ENCODE measurements at regions not wholly inside any gene's neighbourhood (a gene's known extent, or its start where the extent isn't known, plus 50 kb on each side); places are given as distances from the start of the nearest gene placed in this dataset.

DNA sequence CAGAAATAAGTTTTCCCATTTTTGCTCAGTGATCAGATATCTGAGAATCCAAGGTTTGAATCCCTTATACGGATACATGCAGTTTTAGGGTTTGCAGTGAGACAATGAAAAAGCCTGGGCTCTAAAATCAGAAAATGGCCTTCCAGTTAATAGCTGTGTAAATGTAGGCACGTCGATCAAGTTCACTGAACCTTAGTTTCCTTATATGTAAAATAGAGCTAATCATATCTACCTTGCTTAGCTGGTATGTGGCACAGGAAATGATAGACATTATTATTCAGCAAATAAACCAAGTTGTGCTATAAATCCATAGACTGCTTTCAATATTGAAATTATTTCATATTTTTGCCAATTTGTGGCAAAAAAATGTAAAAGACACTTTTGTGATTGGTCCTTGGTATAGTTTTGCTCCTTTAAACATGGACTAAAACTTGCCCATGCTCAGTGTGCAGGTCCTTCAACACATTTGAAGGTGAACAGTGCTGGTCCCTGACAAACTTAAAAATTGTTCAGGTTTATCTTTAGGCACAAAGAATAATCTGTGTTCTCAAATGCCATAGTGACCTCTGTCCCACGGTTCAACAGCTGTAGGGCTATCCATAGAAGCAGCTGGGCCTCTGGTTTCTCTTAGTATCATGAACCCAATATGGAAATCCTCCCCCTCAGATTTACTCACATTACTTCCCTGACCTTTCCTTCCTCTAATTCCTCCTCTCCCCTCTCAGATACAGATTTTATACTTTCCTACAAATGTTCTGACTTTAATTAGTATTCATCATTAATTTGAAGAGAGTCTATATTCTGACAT, 51.0 kb downstream of the CCDC54 start:
- H2AFZ ChIP-seq (ENCODE audit: low read depth, low read length) = no peak overlapping the region
- no peak overlapping the region for H2AK5ac ChIP-seq (ENCODE audit: low read length, severe bottlenecking)
- no peak overlapping the region for H2BK12ac ChIP-seq (ENCODE audit: low read length in 2 of 2)
- H4K8ac ChIP-seq (ENCODE audit: low read length) = no peak overlapping the region
- H3K14ac ChIP-seq (ENCODE audit: low read length in 2 of 2) = no peak overlapping the region
- no peaks in the 10 kb centered on the region for H3K79me1 ChIP-seq (replicated peaks; ENCODE audit: low read length, poor library complexity, severe bottlenecking)
- H3K9ac ChIP-seq (ENCODE audit: low read length) = no peak overlapping the region
- H3K27ac ChIP-seq (ENCODE audit: low read length, poor library complexity, severe bottlenecking) = no peak overlapping the region
- no peak overlapping the region for H3K4me3 ChIP-seq (ENCODE audit: insufficient read depth in 1 of 2, low read depth in 1 of 2, low read length in 2 of 2)
- H2BK15ac ChIP-seq (ENCODE audit: low read depth, poor library complexity, severe bottlenecking) = no peak overlapping the region
- no peaks in the 10 kb centered on the region for H3K9me3 ChIP-seq (ENCODE audit: control insufficient read depth, low read length)
- no peak overlapping the region for H4K91ac ChIP-seq (ENCODE audit: low read length)
- H2BK120ac ChIP-seq (ENCODE audit: low read depth, low read length) = no peak overlapping the region
- no peak overlapping the region for H2BK5ac ChIP-seq (ENCODE audit: low read depth, low read length, poor library complexity, severe bottlenecking)
- no peak overlapping the region for H3K4ac ChIP-seq (ENCODE audit: low read depth in 1 of 2, low read length in 2 of 2)
- H3K36me3 ChIP-seq (ENCODE audit: control insufficient read depth in 1 of 2, insufficient read depth in 2 of 2, low read depth in 1 of 2, low read length in 2 of 2) = no peaks in the 10 kb centered on the region
- peaks cover 6% of the 10 kb centered on the region for H3K4me1 ChIP-seq (ENCODE audit: control insufficient read depth, insufficient read depth, low read depth, low read length)
- 79% methylated on average over 2 of the region's 4 CpGs for whole genome bisulfite sequencing
- no peak overlapping the region for H3K4me2 ChIP-seq (ENCODE audit: low read length, poor library complexity, severe bottlenecking)
- H3K23ac ChIP-seq (ENCODE audit: low read length in 2 of 2) = no peak overlapping the region
- H3K27me3 ChIP-seq (ENCODE audit: control insufficient read depth in 1 of 2, insufficient read depth in 1 of 2, low read length in 2 of 2) = no peaks in the 10 kb centered on the region
- H3K18ac ChIP-seq (ENCODE audit: low read depth in 1 of 2, low read length in 2 of 2) = no peak overlapping the region
- DNase-seq = no peak

DNA sequence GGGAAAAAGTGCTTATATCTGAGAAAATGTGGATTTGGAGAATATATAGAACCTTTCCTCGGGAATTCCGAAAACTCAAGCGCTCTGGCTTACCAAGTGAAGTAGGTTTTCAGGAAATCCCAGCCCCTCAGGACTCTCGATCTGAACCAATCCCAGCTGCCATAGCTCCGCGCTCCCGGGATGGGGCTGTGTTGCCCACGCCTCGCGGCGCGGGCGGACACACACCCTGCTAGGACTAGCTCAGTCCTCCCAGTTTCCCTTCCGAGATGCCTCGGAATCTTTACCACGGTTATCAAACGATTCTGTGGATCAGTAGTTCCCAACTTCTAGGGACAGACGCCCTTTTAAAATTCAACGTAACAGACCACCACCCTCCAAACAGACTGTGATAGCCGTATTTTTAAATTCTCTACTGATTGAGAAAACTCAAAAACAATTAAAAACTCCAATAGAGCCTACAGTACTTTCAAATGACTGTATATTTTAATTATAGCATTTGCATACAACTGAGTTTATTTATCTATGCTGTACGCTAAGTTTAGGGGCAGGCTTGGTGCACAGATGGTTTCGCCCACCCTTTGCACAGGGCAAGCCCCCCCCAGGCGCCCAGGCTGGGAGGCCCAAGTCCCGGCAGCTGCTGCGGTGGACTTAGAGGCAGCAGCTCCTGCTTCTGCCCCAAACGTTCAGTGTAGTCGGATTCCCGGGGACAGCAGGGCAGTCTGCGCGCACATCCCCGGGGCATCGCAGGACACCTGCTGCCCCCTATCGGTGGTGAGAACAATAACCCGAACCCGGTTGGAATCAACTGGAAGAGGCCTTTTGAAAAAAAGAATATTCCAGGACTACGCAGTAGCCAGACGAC, 52.3 kb downstream of the CCDC54 start:
- Histone ChIP-seq H2BK5ac (ENCODE audit: low read depth, low read length, poor library complexity, severe bottlenecking) (no peak overlapping the region), H3K4ac (ENCODE audit: low read depth in 1 of 2, low read length in 2 of 2) (no peak overlapping the region), H2AFZ (ENCODE audit: low read depth, low read length) (peak overlapping the region; percentile 64), H3K4me3 (ENCODE audit: insufficient read depth in 1 of 2, low read depth in 1 of 2, low read length in 2 of 2) (peak overlapping the region; percentile 45 to 82), H2BK12ac (ENCODE audit: low read length in 2 of 2) (no peak overlapping the region), H2BK15ac (ENCODE audit: low read depth, poor library complexity, severe bottlenecking) (no peak overlapping the region), H3K9ac (ENCODE audit: low read length) (peak overlapping the region; percentile 88), H3K14ac (ENCODE audit: low read length in 2 of 2) (no peak overlapping the region), H3K4me1 (ENCODE audit: control insufficient read depth, insufficient read depth, low read depth, low read length) (peaks cover 6% of the 10 kb centered on the region), H3K27me3 (ENCODE audit: control insufficient read depth in 1 of 2, insufficient read depth in 1 of 2, low read length in 2 of 2) (no peaks in the 10 kb centered on the region), H3K9me3 (ENCODE audit: control insufficient read depth, low read length) (no peaks in the 10 kb centered on the region), H2AK5ac (ENCODE audit: low read length, severe bottlenecking) (no peak overlapping the region), H2BK120ac (ENCODE audit: low read depth, low read length) (no peak overlapping the region), H3K36me3 (ENCODE audit: control insufficient read depth in 1 of 2, insufficient read depth in 2 of 2, low read depth in 1 of 2, low read length in 2 of 2) (no peaks in the 10 kb centered on the region), H3K4me2 (ENCODE audit: low read length, poor library complexity, severe bottlenecking) (peak overlapping the region; percentile 97), H3K23ac (ENCODE audit: low read length in 2 of 2) (no peak overlapping the region), H4K91ac (ENCODE audit: low read length) (no peak overlapping the region), H4K8ac (ENCODE audit: low read length) (peak overlapping the region; percentile 19), H3K27ac (ENCODE audit: low read length, poor library complexity, severe bottlenecking) (peak overlapping the region; percentile 8), H3K79me1 (replicated peaks; ENCODE audit: low read length, poor library complexity, severe bottlenecking) (no peaks in the 10 kb centered on the region), H3K18ac (ENCODE audit: low read depth in 1 of 2, low read length in 2 of 2) (peak overlapping the region in 1 of 2 experiments; percentile 38)
- peak; percentile 90 for DNase-seq
- WGBS = 2% methylated on average over 37 of the region's 37 CpGs

DNA sequence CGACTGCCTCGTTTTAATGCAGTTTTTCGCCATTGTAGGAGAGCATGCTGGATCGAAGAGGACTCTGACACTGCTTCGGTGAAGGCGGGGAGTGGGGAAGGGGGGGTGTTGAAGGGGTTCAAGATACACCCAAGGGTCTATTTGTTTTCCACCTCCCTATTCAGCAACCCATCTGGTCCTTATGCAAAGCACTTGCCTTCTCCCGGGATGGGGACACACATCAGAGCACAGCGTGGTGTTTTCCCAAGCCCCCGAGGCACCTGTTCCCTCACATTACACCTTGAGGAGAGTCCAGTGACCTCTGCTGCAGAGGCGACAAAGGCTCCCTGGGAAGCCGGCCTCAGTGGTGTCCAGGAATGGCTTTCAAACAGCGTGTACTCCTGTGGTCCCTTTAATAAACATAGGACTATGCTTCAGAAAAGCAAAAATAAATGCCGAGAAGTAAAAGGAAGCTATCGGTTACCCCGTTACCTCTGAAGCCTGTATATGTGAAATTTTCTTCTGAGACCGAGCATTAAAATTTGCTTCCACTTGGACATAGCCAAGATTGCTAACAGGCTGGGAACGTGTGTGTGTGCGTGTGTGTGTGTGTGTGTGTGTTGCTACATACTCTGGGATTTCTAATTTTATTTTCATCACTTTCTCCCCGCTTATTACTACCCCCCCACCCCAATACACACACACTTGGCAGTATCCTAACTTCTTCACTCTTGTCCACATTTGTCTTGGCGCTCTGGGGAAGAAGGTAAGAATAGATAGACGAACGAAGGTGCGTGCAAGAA, 53.2 kb downstream of the CCDC54 start:
- Histone ChIP-seq H3K79me1 (replicated peaks; ENCODE audit: low read length, poor library complexity, severe bottlenecking) (no peaks in the 10 kb centered on the region), H2AK5ac (ENCODE audit: low read length, severe bottlenecking) (no peak overlapping the region), H3K4ac (ENCODE audit: low read depth in 1 of 2, low read length in 2 of 2) (no peak overlapping the region), H3K4me1 (ENCODE audit: control insufficient read depth, insufficient read depth, low read depth, low read length) (peaks cover 6% of the 10 kb centered on the region), H3K36me3 (ENCODE audit: control insufficient read depth in 1 of 2, insufficient read depth in 2 of 2, low read depth in 1 of 2, low read length in 2 of 2) (no peaks in the 10 kb centered on the region), H3K4me3 (ENCODE audit: insufficient read depth in 1 of 2, low read depth in 1 of 2, low read length in 2 of 2) (peak overlapping the region; percentile 82 to 89), H2BK120ac (ENCODE audit: low read depth, low read length) (no peak overlapping the region), H4K91ac (ENCODE audit: low read length) (no peak overlapping the region), H3K9me3 (ENCODE audit: control insufficient read depth, low read length) (no peaks in the 10 kb centered on the region), H3K27ac (ENCODE audit: low read length, poor library complexity, severe bottlenecking) (peak overlapping the region; percentile 30), H4K8ac (ENCODE audit: low read length) (peak overlapping the region; percentile 70), H3K14ac (ENCODE audit: low read length in 2 of 2) (no peak overlapping the region), H2BK15ac (ENCODE audit: low read depth, poor library complexity, severe bottlenecking) (no peak overlapping the region), H3K9ac (ENCODE audit: low read length) (peak overlapping the region; percentile 88), H3K23ac (ENCODE audit: low read length in 2 of 2) (no peak overlapping the region), H3K27me3 (ENCODE audit: control insufficient read depth in 1 of 2, insufficient read depth in 1 of 2, low read length in 2 of 2) (no peaks in the 10 kb centered on the region), H2BK12ac (ENCODE audit: low read length in 2 of 2) (peak overlapping the region in 1 of 2 experiments; percentile 32), H3K4me2 (ENCODE audit: low read length, poor library complexity, severe bottlenecking) (peak overlapping the region; percentile 97), H2AFZ (ENCODE audit: low read depth, low read length) (peak overlapping the region; percentile 60), H3K18ac (ENCODE audit: low read depth in 1 of 2, low read length in 2 of 2) (peak overlapping the region; percentile 54 to 71), H2BK5ac (ENCODE audit: low read depth, low read length, poor library complexity, severe bottlenecking) (no peak overlapping the region)
- WGBS = 31% methylated on average over 17 of the region's 23 CpGs
- peak; percentile 62 for DNase-seq

All from mesenchymal stem cell (in vitro differentiated cells and primary cell).